RWPE2 (cell line): ENCODE measurements at regions not wholly inside any gene's neighbourhood (a gene's known extent, or its start where the extent isn't known, plus 50 kb on each side); places are given as distances from the start of the nearest gene placed in this dataset.
"Not testable (repeated sequence)": the region's sequence is repeated elsewhere in the genome, so short reads cannot be mapped to it uniquely, and the experiment has no call there.

ENCODE experiments used
- ATAC-seq: fragments of 200-7000 bp; cut with Tn5 transposase; 3 replicates; pipeline ENCODE4 v1.9.1; 2021; ENCODE audit warnings: low read depth
- DNase-seq: peaks from one replicate; pipeline ENCODE4 v3.0.0-alpha.2; 2020; ENCODE audit warnings: low spot score
- H3K27ac ChIP-seq: fragments of 450-650 bp; 2 replicates; pipeline ENCODE4 v1.5.1; 2017; ENCODE audit warnings: mild to moderate bottlenecking; ENCODE audit not compliant: poor library complexity, severe bottlenecking
- H3K27me3 ChIP-seq: fragments of 250-450 bp; sonication (Bioruptor Pico); 2 replicates; pipeline ENCODE4 v1.5.1; 2021; ENCODE audit warnings: mild to moderate bottlenecking, moderate library complexity; ENCODE audit not compliant: insufficient read depth, poor library complexity, severe bottlenecking
- H3K36me3 ChIP-seq: fragments of 250-450 bp; sonication (Bioruptor Pico); 2 replicates; pipeline ENCODE4 v1.5.1; 2020; ENCODE audit warnings: low read depth, mild to moderate bottlenecking, moderate library complexity
- H3K4me1 ChIP-seq: fragments of 250-450 bp; sonication (Bioruptor Pico); 2 replicates; pipeline ENCODE4 v1.5.1; 2021; ENCODE audit warnings: mild to moderate bottlenecking, moderate library complexity; ENCODE audit not compliant: insufficient read depth, poor library complexity, severe bottlenecking
- H3K4me3 ChIP-seq: fragments of 250-450 bp; sonication (Bioruptor Pico); 2 replicates; pipeline ENCODE4 v1.5.1; 2021; ENCODE audit warnings: mild to moderate bottlenecking, moderate library complexity; ENCODE audit not compliant: severe bottlenecking
- H3K9me3 ChIP-seq: fragments of 250-450 bp; sonication (Bioruptor Pico); 2 replicates; pipeline ENCODE4 v1.5.1; 2021; ENCODE audit warnings: mild to moderate bottlenecking, moderate library complexity; ENCODE audit not compliant: severe bottlenecking
- TF ChIP-seq, protein P1 (sequence below): fragments of 450-650 bp; IDR thresholded peaks from one replicate; pipeline ENCODE4 v1.5.1; 2017; ENCODE audit warnings: mild to moderate bottlenecking, moderate library complexity; ENCODE audit not compliant: poor library complexity, severe bottlenecking

DNA sequence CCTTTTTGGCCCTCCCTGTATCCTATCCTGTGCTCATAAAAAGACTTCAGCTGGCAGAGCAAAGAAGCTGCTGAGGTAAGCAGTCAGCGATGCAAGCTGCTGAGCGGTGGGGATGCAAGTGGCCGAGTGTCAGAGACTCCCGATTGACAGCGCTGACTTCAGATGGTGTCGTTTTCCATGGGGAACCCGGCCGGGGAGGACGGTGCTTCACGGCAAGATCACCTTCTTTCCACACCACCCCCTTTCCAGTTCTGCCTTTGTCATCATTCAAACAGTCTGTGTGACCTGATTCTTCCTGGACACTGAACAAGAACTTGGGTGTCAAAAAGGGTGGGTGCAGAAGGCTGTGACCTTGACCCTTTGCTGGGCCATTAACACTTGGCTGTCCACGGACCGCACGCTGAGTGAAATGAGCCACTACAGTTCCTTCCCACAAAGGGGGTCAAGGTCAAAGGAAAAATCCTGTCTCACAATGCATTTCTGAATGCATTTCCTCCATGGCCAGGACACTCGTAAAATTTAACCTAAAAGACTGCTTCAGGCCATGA lies 52.9 kb upstream of the UNC93A start:
- Histone ChIP-seq H3K27ac (no peak overlapping the region), H3K36me3 (no peaks in the 10 kb centered on the region), H3K9me3 (no peaks in the 10 kb centered on the region), H3K27me3 (peaks cover 13% of the 10 kb centered on the region), H3K4me3 (no peak overlapping the region), H3K4me1 (no peaks in the 10 kb centered on the region)
- TF ChIP-seq, protein P1, sequence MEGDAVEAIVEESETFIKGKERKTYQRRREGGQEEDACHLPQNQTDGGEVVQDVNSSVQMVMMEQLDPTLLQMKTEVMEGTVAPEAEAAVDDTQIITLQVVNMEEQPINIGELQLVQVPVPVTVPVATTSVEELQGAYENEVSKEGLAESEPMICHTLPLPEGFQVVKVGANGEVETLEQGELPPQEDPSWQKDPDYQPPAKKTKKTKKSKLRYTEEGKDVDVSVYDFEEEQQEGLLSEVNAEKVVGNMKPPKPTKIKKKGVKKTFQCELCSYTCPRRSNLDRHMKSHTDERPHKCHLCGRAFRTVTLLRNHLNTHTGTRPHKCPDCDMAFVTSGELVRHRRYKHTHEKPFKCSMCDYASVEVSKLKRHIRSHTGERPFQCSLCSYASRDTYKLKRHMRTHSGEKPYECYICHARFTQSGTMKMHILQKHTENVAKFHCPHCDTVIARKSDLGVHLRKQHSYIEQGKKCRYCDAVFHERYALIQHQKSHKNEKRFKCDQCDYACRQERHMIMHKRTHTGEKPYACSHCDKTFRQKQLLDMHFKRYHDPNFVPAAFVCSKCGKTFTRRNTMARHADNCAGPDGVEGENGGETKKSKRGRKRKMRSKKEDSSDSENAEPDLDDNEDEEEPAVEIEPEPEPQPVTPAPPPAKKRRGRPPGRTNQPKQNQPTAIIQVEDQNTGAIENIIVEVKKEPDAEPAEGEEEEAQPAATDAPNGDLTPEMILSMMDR: no peak
- DNase-seq: no peak
- ATAC-seq: no peak

DNA sequence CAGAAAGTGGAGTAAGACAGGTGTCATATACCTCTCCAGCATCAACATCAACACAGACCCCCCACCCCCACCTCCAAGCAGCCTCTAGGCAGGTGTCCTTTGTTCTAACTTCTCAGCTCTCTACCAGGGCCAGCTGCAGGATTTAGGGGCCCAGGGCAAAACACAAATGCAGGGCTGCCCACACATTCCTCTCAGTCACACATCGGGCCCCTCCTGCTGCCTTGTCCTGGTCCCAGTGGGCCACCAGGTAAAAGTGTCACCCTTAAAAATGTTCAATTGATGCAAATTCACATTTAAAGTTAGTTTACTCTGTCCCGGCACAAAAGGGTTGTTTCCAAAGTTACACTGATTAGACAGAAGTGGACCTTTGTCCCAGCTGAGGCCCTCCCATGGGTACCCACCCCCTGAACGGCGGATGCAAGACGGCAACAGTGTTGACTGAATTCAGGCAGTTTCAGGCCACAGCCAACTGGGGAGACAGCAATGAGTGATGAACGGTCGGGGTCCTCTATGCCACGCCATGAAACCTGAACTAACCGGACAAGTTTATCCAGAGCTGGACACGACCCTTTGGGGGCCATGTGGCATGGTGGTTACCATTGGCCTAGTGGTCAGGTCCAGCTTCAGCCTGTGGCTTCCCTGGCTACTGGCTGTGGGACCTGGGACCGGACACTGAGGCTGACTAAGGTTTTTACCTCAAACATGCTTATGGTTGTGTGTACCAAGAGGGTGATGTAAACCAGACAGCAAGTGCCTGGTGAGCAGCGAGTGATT lies 52.2 kb upstream of the UNC93A start:
- H3K9me3 ChIP-seq: no peaks in the 10 kb centered on the region
- no peaks in the 10 kb centered on the region for H3K4me1 ChIP-seq
- no peaks in the 10 kb centered on the region for H3K36me3 ChIP-seq
- TF ChIP-seq, protein P1: no peak
- DNase-seq: no peak
- H3K4me3 ChIP-seq: no peak overlapping the region
- ATAC-seq: no peak
- H3K27ac ChIP-seq: no peak overlapping the region
- peaks cover 6% of the 10 kb centered on the region for H3K27me3 ChIP-seq

DNA sequence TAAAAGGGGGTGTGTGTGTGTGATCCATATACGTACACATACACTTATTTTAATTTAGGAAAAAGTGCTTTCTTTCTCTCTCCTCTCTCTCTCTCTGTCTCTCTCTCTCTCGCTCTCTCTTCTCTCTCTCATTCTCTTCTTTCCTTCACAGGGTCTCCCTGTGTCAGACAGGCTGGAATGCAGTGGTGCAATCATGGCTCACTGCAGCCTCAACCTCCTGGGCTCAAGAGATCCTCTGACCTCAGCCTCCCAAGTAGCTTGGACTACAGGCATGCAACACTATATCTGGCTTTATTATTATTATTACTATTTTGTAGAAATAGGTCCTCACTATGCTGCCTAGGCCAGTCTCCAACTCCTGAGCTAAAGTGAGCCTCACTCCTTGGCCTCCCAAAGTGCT lies 51.6 kb upstream of the UNC93A start:
- not testable (repeated sequence) for H3K27ac ChIP-seq, H3K4me1 ChIP-seq, H3K36me3 ChIP-seq, H3K9me3 ChIP-seq, H3K27me3 ChIP-seq, DNase-seq, H3K4me3 ChIP-seq, ATAC-seq

DNA sequence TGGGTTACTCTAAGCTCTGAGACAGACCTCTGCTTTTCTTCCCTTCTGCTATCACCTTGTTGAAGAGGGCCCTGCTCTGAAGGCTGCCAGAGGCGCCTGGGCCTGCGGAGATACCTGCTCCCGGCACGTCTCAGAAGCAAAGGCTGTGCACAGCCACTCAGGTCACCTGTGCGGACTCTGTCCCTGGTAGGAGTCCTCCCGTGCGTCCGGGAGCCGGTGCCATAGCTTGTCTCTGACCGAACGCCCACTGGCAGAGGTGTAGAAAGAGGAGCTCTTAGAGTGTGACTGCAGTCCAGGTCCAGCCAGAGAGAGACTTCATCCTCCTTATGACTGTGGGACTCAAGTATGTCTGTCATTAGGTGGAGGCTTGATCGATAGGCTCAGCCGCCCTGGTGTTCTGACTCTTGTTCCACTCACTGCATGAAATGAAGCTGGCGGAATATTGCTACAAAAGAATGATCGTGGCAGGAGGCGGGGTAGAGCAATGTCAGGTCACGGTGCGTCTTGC lies 51.0 kb upstream of the UNC93A start:
- Histone ChIP-seq H3K9me3 (no peaks in the 10 kb centered on the region), H3K27ac (no peak overlapping the region), H3K27me3 (peaks cover 4% of the 10 kb centered on the region), H3K4me1 (no peaks in the 10 kb centered on the region), H3K4me3 (no peak overlapping the region), H3K36me3 (no peaks in the 10 kb centered on the region)
- no peak for ATAC-seq
- no peak for DNase-seq
- TF ChIP-seq, protein P1: no peak
